ENCODE measurements at regions not wholly inside any gene's neighbourhood (a gene's known extent, or its start where the extent isn't known, plus 50 kb on each side); places are given as distances from the start of the nearest gene placed in this dataset.

- no peaks in the 10 kb centered on the region for H3K9me3 ChIP-seq
- no peak for ATAC-seq
- TF ChIP-seq CTCF (IDR thresholded peaks at IDR 0.05 in 4 of 5, conservative IDR thresholded peaks at IDR 0.05 in 1 of 5) = no peak
- TF ChIP-seq POLR2A (IDR thresholded peaks at IDR 0.05) = no peak
- no peaks in the 10 kb centered on the region for H3K4me1 ChIP-seq
- no peaks in the 10 kb centered on the region for H3K36me3 ChIP-seq
- intact Hi-C loops (cut with DNase I; ENCODE audit: low total_unique reads) (no loop called here), in situ Hi-C loops (cut with MboI; ENCODE audit: low sequenced_read_pairs in 4 of 4) (no loop called here)
- H3K27me3 ChIP-seq = no peaks in the 10 kb centered on the region
- DNase-seq = no peak
- H3K4me3 ChIP-seq = no peak overlapping the region
- no peak overlapping the region for H3K27ac ChIP-seq
Observed at GRCh38 chr5:58048185-58048925, 411.5 kb downstream of the PLK2 start.

- H3K27ac ChIP-seq = no peak overlapping the region
- intact Hi-C loops (cut with DNase I; ENCODE audit: low total_unique reads) (no loop called here), in situ Hi-C loops (cut with MboI; ENCODE audit: low sequenced_read_pairs in 4 of 4) (no loop called here)
- H3K27me3 ChIP-seq = no peaks in the 10 kb centered on the region
- H3K36me3 ChIP-seq = no peaks in the 10 kb centered on the region
- TF ChIP-seq CTCF (IDR thresholded peaks at IDR 0.05 in 4 of 5, conservative IDR thresholded peaks at IDR 0.05 in 1 of 5) (no peak), POLR2A (IDR thresholded peaks at IDR 0.05) (no peak)
- H3K4me3 ChIP-seq = no peak overlapping the region
- no peaks in the 10 kb centered on the region for H3K4me1 ChIP-seq
- no peaks in the 10 kb centered on the region for H3K9me3 ChIP-seq
- no peak for ATAC-seq
- DNase-seq = no peak
Observed at GRCh38 chr5:58046371-58046770, 413.5 kb downstream of the PLK2 start.

- Histone ChIP-seq H3K4me3 (no peak overlapping the region), H3K27me3 (no peaks in the 10 kb centered on the region), H3K27ac (no peak overlapping the region), H3K36me3 (no peaks in the 10 kb centered on the region), H3K9me3 (no peaks in the 10 kb centered on the region), H3K4me1 (no peaks in the 10 kb centered on the region)
- intact Hi-C loops (cut with DNase I; ENCODE audit: low total_unique reads) = no loop called here
- no peak for ATAC-seq
- in situ Hi-C loops (cut with MboI; ENCODE audit: low sequenced_read_pairs in 4 of 4) = no loop called here
- DNase-seq = no peak
- TF ChIP-seq CTCF (IDR thresholded peaks at IDR 0.05 in 4 of 5, conservative IDR thresholded peaks at IDR 0.05 in 1 of 5) (no peak), POLR2A (IDR thresholded peaks at IDR 0.05) (no peak)
Observed at GRCh38 chr5:58044166-58044565, 415.7 kb downstream of the PLK2 start.

GRCh38 chr5:58043032-58043945 lies 416.6 kb downstream of the PLK2 start:
- Histone ChIP-seq H3K4me1 (no peaks in the 10 kb centered on the region), H3K27me3 (no peaks in the 10 kb centered on the region), H3K4me3 (no peak overlapping the region), H3K36me3 (no peaks in the 10 kb centered on the region), H3K9me3 (no peaks in the 10 kb centered on the region), H3K27ac (no peak overlapping the region)
- DNase-seq (no peak), ATAC-seq (no peak)
- intact Hi-C loops (cut with DNase I; ENCODE audit: low total_unique reads) = no loop called here
- TF ChIP-seq CTCF (IDR thresholded peaks at IDR 0.05 in 4 of 5, conservative IDR thresholded peaks at IDR 0.05 in 1 of 5) = no peak
- no peak for TF ChIP-seq POLR2A (IDR thresholded peaks at IDR 0.05)
- in situ Hi-C loops (cut with MboI; ENCODE audit: low sequenced_read_pairs in 4 of 4) = no loop called here
